Endothelial cell of umbilical vein (primary cell): ENCODE measurements at regions not wholly inside any gene's neighbourhood (a gene's known extent, or its start where the extent isn't known, plus 50 kb on each side); places are given as distances from the start of the nearest gene placed in this dataset.

Source experiments
- BruUV-seq: library from RNA; stranded (reverse); fragments of 400-500 nt; replicated peaks from 2 replicates; lab custom pipeline; 2021; lab: Mats Ljungman, UMichigan
- CTCF ChIA-PET: fragments of 300-600, 350-600 bp; sonication (Branson Sonifier 250); formaldehyde crosslinking; loops from one replicate; lab custom pipeline; 2021; ENCODE audit warnings: antibody characterized with exemption, inconsistent platforms; lab: Charles Lee
- POLR2A ChIA-PET: fragments of 300-600, 350-600 bp; sonication (Branson Sonifier 250); formaldehyde crosslinking; loops from one replicate; lab custom pipeline; 2021; ENCODE audit warnings: antibody characterized with exemption, inconsistent platforms; lab: Charles Lee
- DNase-seq: peaks from one replicate; pipeline ENCODE4 v3.0.0-alpha.2; 2011; ENCODE audit warnings: low read depth, low spot score
- FAIRE-seq: peaks from 2 replicates; lab custom pipeline; 2011; peaks lifted over from hg19 to GRCh38; lab: Jason Lieb, UNC
- H2AFZ ChIP-seq: 2 replicates; pipeline ENCODE4 v1.6.0; 2012; ENCODE audit warnings: low read depth, low read length, control low read depth, inconsistent platforms
- H3K27ac ChIP-seq: 2 replicates; pipeline ENCODE4 v1.5.1; 2011; ENCODE audit warnings: low read depth, mild to moderate bottlenecking, control low read depth, low read length, moderate library complexity; ENCODE audit not compliant: insufficient read depth
- H3K27me3 ChIP-seq, 2 experiments: 2 replicates each; pipeline versions ENCODE4 v1.6.0 to v1.6.1; 2011; ENCODE audit warnings: low read length in 2 of 2, mixed read lengths in 1 of 2; ENCODE audit not compliant: control insufficient read depth in 2 of 2, insufficient read depth in 2 of 2
- H3K36me3 ChIP-seq, 2 experiments: 2 replicates in 1 of 2; 3 replicates in 1 of 2; pipeline ENCODE4 v1.5.1; 2011; ENCODE audit warnings: low read length in 2 of 2, mild to moderate bottlenecking in 1 of 2, moderate library complexity in 1 of 2; ENCODE audit not compliant: control insufficient read depth in 2 of 2, insufficient read depth in 2 of 2; ENCODE audit errors: extremely low read depth in 1 of 2
- H3K4me1 ChIP-seq: 3 replicates; pipeline ENCODE4 v1.5.1; 2011; ENCODE audit warnings: mild to moderate bottlenecking, low read length; ENCODE audit not compliant: control insufficient read depth, insufficient read depth; ENCODE audit errors: extremely low read depth
- H3K4me2 ChIP-seq: 2 replicates; pipeline ENCODE4 v1.6.1; 2011; ENCODE audit warnings: low read length, control low read depth, mixed read lengths; ENCODE audit not compliant: insufficient read depth
- H3K4me3 ChIP-seq, 3 experiments: fragments of 200-600 bp in 1 of 3; sonication (generic), shearing (Covaris generic) in 1 of 3; replicated peaks in 1 of 3; 2 replicates each; pipeline ENCODE4 v1.5.1; 2011 to 2016; ENCODE audit warnings: control low read depth in 3 of 3, low read length in 3 of 3, mild to moderate bottlenecking in 2 of 3, inconsistent platforms in 1 of 3, low read depth in 1 of 3, moderate library complexity in 1 of 3; ENCODE audit not compliant: insufficient read depth in 1 of 3
- H3K79me2 ChIP-seq: 2 replicates; pipeline ENCODE4 v1.6.0; 2012; ENCODE audit warnings: low read length, inconsistent platforms; ENCODE audit not compliant: control insufficient read depth, insufficient read depth
- H3K9ac ChIP-seq: replicated peaks from 2 replicates; pipeline ENCODE3; 2011; ENCODE audit warnings: low read length, control low read depth; ENCODE audit not compliant: insufficient read depth; ENCODE audit errors: extremely low read depth
- H3K9me1 ChIP-seq: replicated peaks from 3 replicates; pipeline ENCODE4 v1.6.0; 2011; ENCODE audit warnings: mild to moderate bottlenecking, low read length; ENCODE audit not compliant: control insufficient read depth, insufficient read depth; ENCODE audit errors: extremely low read depth
- H3K9me3 ChIP-seq: replicated peaks from 2 replicates; pipeline ENCODE4 v1.5.1; 2012; ENCODE audit warnings: low read length, inconsistent platforms; ENCODE audit not compliant: control insufficient read depth, insufficient read depth
- H4K20me1 ChIP-seq: replicated peaks from 2 replicates; pipeline ENCODE3; 2011; ENCODE audit warnings: mild to moderate bottlenecking, low read length; ENCODE audit not compliant: control insufficient read depth, insufficient read depth; ENCODE audit errors: extremely low read depth
- CTCF ChIP-seq, 2 donors: IDR thresholded peaks; 1 replicate in 1 of 2; 2 replicates in 1 of 2; pipeline ENCODE4 v1.5.1; 2011; ENCODE audit warnings: low read length in 2 of 2, mild to moderate bottlenecking in 2 of 2, moderate library complexity in 2 of 2, control low read depth in 1 of 2, inconsistent platforms in 1 of 2, low read depth in 1 of 2; ENCODE audit not compliant: insufficient read depth in 1 of 2; ENCODE audit errors: extremely low read depth in 1 of 2
- EZH2 ChIP-seq: IDR thresholded peaks from 2 replicates; pipeline ENCODE4 v1.6.1; 2012; ENCODE audit warnings: borderline replicate concordance, low read depth, mild to moderate bottlenecking, moderate library complexity, low read length, inconsistent platforms; ENCODE audit not compliant: severe bottlenecking
- FOS ChIP-seq: IDR thresholded peaks from 2 replicates; pipeline ENCODE4 v1.6.1; 2011; ENCODE audit warnings: mild to moderate bottlenecking, low read length, moderate library complexity, borderline replicate concordance; ENCODE audit not compliant: insufficient read depth
- GATA2 ChIP-seq: IDR thresholded peaks from 2 replicates; pipeline ENCODE4 v1.7.0; 2011; ENCODE audit warnings: low read depth, mild to moderate bottlenecking, moderate library complexity, mixed read lengths, low read length; ENCODE audit not compliant: insufficient read length, insufficient read depth
- JUN ChIP-seq: IDR thresholded peaks from 2 replicates; pipeline ENCODE4 v1.6.1; 2011; ENCODE audit warnings: borderline replicate concordance, low read depth; ENCODE audit not compliant: insufficient read length, insufficient read depth
- MAX ChIP-seq: IDR thresholded peaks from 2 replicates; pipeline ENCODE4 v1.6.1; 2011; ENCODE audit not compliant: insufficient read depth, insufficient read length
- MYC ChIP-seq: IDR thresholded peaks from one replicate; pipeline ENCODE4 v1.6.1; 2011; ENCODE audit warnings: mild to moderate bottlenecking, low read depth, low read length
- POLR2A ChIP-seq: IDR thresholded peaks from 2 replicates; pipeline ENCODE4 v1.6.1; 2012; ENCODE audit warnings: low read depth, mild to moderate bottlenecking, control low read depth, low read length
- POLR2AphosphoS5 ChIP-seq: IDR thresholded peaks from 2 replicates; pipeline ENCODE4 v1.6.1; 2012; ENCODE audit warnings: low read depth, mild to moderate bottlenecking, control low read depth, low read length, moderate library complexity; ENCODE audit not compliant: insufficient read depth
- dilution Hi-C: fragments of 300-500 bp; cut with MboI; formaldehyde crosslinking; loops from one replicate; pipeline ENCODE4 v1.15.0; 2019; ENCODE audit warnings: low sequenced_read_pairs; ENCODE audit not compliant: extremely low pct_ligation_motif_present
- intact Hi-C: fragments of 100-400 bp; cut with micrococcal nuclease; formaldehyde crosslinking; loops from one replicate; pipeline ENCODE4 v1.10.0; 2022

- intact Hi-C loops = loop anchor here (1.0 to 5.0 kb wide), 5 partner anchors 11 to 803 kb away; no protein-coding TSS in a partner anchor
- Histone ChIP-seq H3K9me3 (no peaks in the 10 kb centered on the region), H3K9ac (peak overlapping the region; percentile 90), H3K36me3 (no peaks in the 10 kb centered on the region), H3K4me3 (peak overlapping the region in 1 of 3 experiments; percentile 60), H2AFZ (peak overlapping the region; percentile 84), H3K9me1 (no peaks in the 10 kb centered on the region), H4K20me1 (no peaks in the 10 kb centered on the region), H3K79me2 (no peaks in the 10 kb centered on the region), H3K4me1 (peaks cover 29% of the 10 kb centered on the region), H3K27ac (peak overlapping the region; percentile 93), H3K4me2 (peak overlapping the region; percentile 90), H3K27me3 (no peaks in the 10 kb centered on the region)
- ChIA-PET POLR2A (interaction anchor here (0.7 to 0.8 kb wide), 3 partner anchors 10 to 154 kb away, joined by 3 read pairs; partner anchors contain the start of gene TGFB2), CTCF (interaction anchor here (0.9 to 2.1 kb wide), 7 partner anchors 18 to 568 kb away, joined by 3 to 9 read pairs (median 3); no protein-coding TSS in a partner anchor)
- dilution Hi-C loops = no loop called here
- BruUV-seq = TSS peak; percentile 53
- TF ChIP-seq JUN = peak; percentile 30
- TF ChIP-seq EZH2 = no peak
- FAIRE-seq (peak; percentile 88), DNase-seq (peak; percentile 83)
Observed at GRCh38 chr1:218499011-218499691, 154.0 kb downstream of the TGFB2 start.

- dilution Hi-C loops = no loop called here
- BruUV-seq = no TSS peak
- Histone ChIP-seq H3K27me3 (no peaks in the 10 kb centered on the region), H3K27ac (peak overlapping the region; percentile 93), H3K4me3 (no peak overlapping the region), H4K20me1 (no peaks in the 10 kb centered on the region), H2AFZ (no peak overlapping the region), H3K79me2 (no peaks in the 10 kb centered on the region), H3K9ac (peak overlapping the region; percentile 90), H3K4me1 (peaks cover 29% of the 10 kb centered on the region), H3K9me3 (no peaks in the 10 kb centered on the region), H3K9me1 (no peaks in the 10 kb centered on the region), H3K36me3 (no peaks in the 10 kb centered on the region), H3K4me2 (peak overlapping the region; percentile 90)
- intact Hi-C loops = loop anchor here (1.0 to 5.0 kb wide), 5 partner anchors 12 to 802 kb away; no protein-coding TSS in a partner anchor
- FAIRE-seq (no peak), DNase-seq (no peak)
- ChIA-PET CTCF (interaction anchor here (0.9 to 2.1 kb wide), 4 partner anchors 19 to 567 kb away, joined by 3 to 9 read pairs (median 3); no protein-coding TSS in a partner anchor), POLR2A (no interaction called here)
- TF ChIP-seq POLR2AphosphoS5 = no peak
- no peak for TF ChIP-seq GATA2
- no peak for TF ChIP-seq CTCF (IDR thresholded peaks at IDR 0.05; ENCODE audit: extremely low read depth in 1 of 2, insufficient read depth in 1 of 2, low read depth in 1 of 2, low read length in 2 of 2)
- TF ChIP-seq POLR2A = no peak
- no peak for TF ChIP-seq JUN
- no peak for TF ChIP-seq EZH2
- TF ChIP-seq MAX = no peak
- no peak for TF ChIP-seq MYC
- TF ChIP-seq FOS = no peak
Observed at GRCh38 chr1:218499911-218500310, 154.8 kb downstream of the TGFB2 start.
